DND-41 (cell line): ENCODE measurements at regions not wholly inside any gene's neighbourhood (a gene's known extent, or its start where the extent isn't known, plus 50 kb on each side); places are given as distances from the start of the nearest gene placed in this dataset.

Experiments
- ATAC-seq: fragments of 200-7000 bp; cut with Tn5 transposase; 3 replicates; pipeline ENCODE4 v1.9.1; 2021; ENCODE audit warnings: low read depth; ENCODE audit not compliant: insufficient read depth
- DNase-seq: peaks from one replicate; pipeline ENCODE4 v3.0.0-alpha.2; 2020
- H2AFZ ChIP-seq: 2 replicates; pipeline ENCODE4 v1.6.0; 2012; ENCODE audit warnings: low read depth, low read length
- H3K27ac ChIP-seq: 2 replicates; pipeline ENCODE4 v1.5.1; 2012; ENCODE audit warnings: low read length, inconsistent platforms
- H3K27me3 ChIP-seq: fragments of 200-600 bp; sonication (generic); 2 replicates; pipeline ENCODE4 v1.6.0; 2012; ENCODE audit warnings: low read length, mild to moderate bottlenecking, inconsistent platforms; ENCODE audit not compliant: insufficient read depth, poor library complexity
- H3K36me3 ChIP-seq: 2 replicates; pipeline ENCODE4 v1.5.1; 2012; ENCODE audit warnings: low read length, inconsistent platforms; ENCODE audit not compliant: insufficient read depth
- H3K4me1 ChIP-seq: 2 replicates; pipeline ENCODE4 v1.5.1; 2012; ENCODE audit warnings: mild to moderate bottlenecking, low read length; ENCODE audit not compliant: insufficient read depth
- H3K4me2 ChIP-seq: 2 replicates; pipeline ENCODE4 v1.6.0; 2012; ENCODE audit warnings: mild to moderate bottlenecking, moderate library complexity, low read length, inconsistent platforms; ENCODE audit not compliant: insufficient read depth
- H3K4me3 ChIP-seq, 2 experiments: fragments of 200-600 bp in 1 of 2; shearing (Covaris generic) in 1 of 2; 2 replicates each; pipeline ENCODE4 v1.5.1; 2012 to 2016; ENCODE audit warnings: inconsistent platforms in 2 of 2, low read length in 2 of 2, mild to moderate bottlenecking in 2 of 2, low read depth in 1 of 2, moderate library complexity in 1 of 2
- H3K79me2 ChIP-seq: 2 replicates; pipeline ENCODE4 v1.6.0; 2012; ENCODE audit warnings: low read length, inconsistent platforms; ENCODE audit not compliant: insufficient read depth
- H3K9ac ChIP-seq: 2 replicates; pipeline ENCODE4 v1.6.0; 2012; ENCODE audit warnings: low read depth, mild to moderate bottlenecking, inconsistent platforms, low read length, moderate library complexity
- H3K9me3 ChIP-seq: 2 replicates; pipeline ENCODE4 v1.5.1; 2012; ENCODE audit warnings: low read length, moderate library complexity, mild to moderate bottlenecking, inconsistent platforms; ENCODE audit not compliant: insufficient read depth, severe bottlenecking
- H4K20me1 ChIP-seq: 2 replicates; pipeline ENCODE4 v1.6.0; 2012; ENCODE audit warnings: low read length; ENCODE audit not compliant: insufficient read depth
- CTCF ChIP-seq: IDR thresholded peaks from 2 replicates; pipeline ENCODE4 v1.5.1; 2012; ENCODE audit warnings: borderline replicate concordance, low read length, moderate library complexity, mild to moderate bottlenecking; ENCODE audit not compliant: poor library complexity, severe bottlenecking; ENCODE audit errors: extremely low read depth
- EZH2 ChIP-seq: IDR thresholded peaks from 3 replicates; pipeline ENCODE4 v1.6.1; 2012; ENCODE audit warnings: borderline replicate concordance, low read depth, mild to moderate bottlenecking, moderate library complexity, low read length, inconsistent platforms; ENCODE audit not compliant: severe bottlenecking

GRCh38 chrX:150257353-150258175, 105.6 kb upstream of the MAMLD1 start:
- TF ChIP-seq EZH2 (no peak), CTCF (no peak)
- no peaks in the 10 kb centered on the region for H3K9me3 ChIP-seq
- H2AFZ ChIP-seq = no peak overlapping the region
- no peaks in the 10 kb centered on the region for H3K4me1 ChIP-seq
- ATAC-seq (no peak), DNase-seq (no peak)
- H4K20me1 ChIP-seq = no peaks in the 10 kb centered on the region
- no peak overlapping the region for H3K4me2 ChIP-seq
- H3K27me3 ChIP-seq = no peaks in the 10 kb centered on the region
- H3K4me3 ChIP-seq = no peak overlapping the region
- no peaks in the 10 kb centered on the region for H3K79me2 ChIP-seq
- H3K27ac ChIP-seq = no peak overlapping the region
- no peak overlapping the region for H3K9ac ChIP-seq
- no peaks in the 10 kb centered on the region for H3K36me3 ChIP-seq

- no peaks in the 10 kb centered on the region for H3K4me1 ChIP-seq
- no peak overlapping the region for H3K4me2 ChIP-seq
- TF ChIP-seq CTCF (no peak), EZH2 (no peak)
- ATAC-seq = no peak
- H3K9ac ChIP-seq = no peak overlapping the region
- no peaks in the 10 kb centered on the region for H3K27me3 ChIP-seq
- H2AFZ ChIP-seq = no peak overlapping the region
- no peaks in the 10 kb centered on the region for H4K20me1 ChIP-seq
- H3K36me3 ChIP-seq = no peaks in the 10 kb centered on the region
- H3K4me3 ChIP-seq = no peak overlapping the region
- H3K27ac ChIP-seq = no peak overlapping the region
- DNase-seq = no peak
- no peaks in the 10 kb centered on the region for H3K79me2 ChIP-seq
- H3K9me3 ChIP-seq = no peaks in the 10 kb centered on the region
These were observed 105.0 kb upstream of the MAMLD1 start for GRCh38 chrX:150258176-150258425.

DNA sequence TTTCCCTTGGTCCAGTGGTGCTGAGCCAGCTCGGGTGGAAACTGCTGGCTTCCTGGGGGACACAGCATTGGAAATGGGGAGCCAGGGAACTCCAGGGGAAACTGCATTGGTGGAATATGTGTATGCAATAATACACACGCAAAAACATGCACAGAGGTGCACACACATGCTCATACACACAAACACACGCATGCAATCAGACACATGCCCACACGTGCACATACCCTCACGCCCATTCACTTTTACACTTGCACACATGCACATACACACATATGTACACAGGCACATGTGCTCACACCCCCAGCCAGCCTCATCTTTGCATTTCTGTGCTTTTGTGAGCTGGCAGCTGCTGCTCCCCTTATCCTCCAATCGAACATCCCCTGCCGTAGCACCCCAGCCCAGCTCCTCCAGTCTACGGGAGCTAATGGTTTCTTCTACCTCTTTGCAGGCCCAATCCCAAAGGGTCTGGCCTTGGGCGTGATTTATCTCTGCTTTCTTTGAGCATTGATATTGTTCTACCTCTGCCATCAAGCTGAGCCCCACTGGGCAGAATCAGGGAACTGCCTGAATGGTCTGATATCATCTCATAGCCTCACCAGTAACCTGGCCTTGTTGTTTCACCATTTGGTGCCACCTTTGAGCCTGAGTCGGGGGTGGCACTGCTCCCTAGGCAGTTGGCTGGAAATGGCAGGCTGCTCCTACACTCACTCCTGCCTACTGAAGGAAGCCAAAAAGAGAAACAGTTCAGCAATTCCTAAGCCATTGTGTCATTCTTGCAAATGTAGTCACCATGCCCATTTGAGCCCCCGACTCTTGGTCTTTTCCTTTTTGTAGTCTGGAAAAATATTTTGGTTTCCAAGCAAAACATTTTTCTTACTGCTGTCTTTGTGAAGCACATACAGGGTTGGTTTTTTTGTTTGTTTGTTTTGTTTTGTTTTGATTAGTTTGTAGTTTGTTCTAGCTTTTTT, 104.4 kb upstream of the MAMLD1 start:
- H3K4me2 ChIP-seq = no peak overlapping the region

More for the DNA sequence above, 104.4 kb upstream of the MAMLD1 start:
- Histone ChIP-seq H3K27ac (no peak overlapping the region), H3K4me3 (no peak overlapping the region), H3K9ac (no peak overlapping the region), H3K36me3 (no peaks in the 10 kb centered on the region), H2AFZ (no peak overlapping the region), H3K4me1 (no peaks in the 10 kb centered on the region), H4K20me1 (no peaks in the 10 kb centered on the region), H3K27me3 (no peaks in the 10 kb centered on the region), H3K79me2 (no peaks in the 10 kb centered on the region), H3K9me3 (no peaks in the 10 kb centered on the region)
- ATAC-seq (no peak), DNase-seq (no peak)
- TF ChIP-seq CTCF (no peak), EZH2 (no peak)
